GM06990 (cell line): ENCODE measurements at regions not wholly inside any gene's neighbourhood (a gene's known extent, or its start where the extent isn't known, plus 50 kb on each side); places are given as distances from the start of the nearest gene placed in this dataset.

Experiments
- DNase-seq: peaks from one replicate; pipeline ENCODE4 v3.0.0-alpha.2; 2011; ENCODE audit not compliant: insufficient read length; ENCODE audit errors: extremely low read depth
- H3K27me3 ChIP-seq: replicated peaks from 2 replicates; pipeline ENCODE4 v1.6.0; 2011; ENCODE audit warnings: low read length; ENCODE audit not compliant: control insufficient read depth, insufficient read depth
- H3K36me3 ChIP-seq: 2 replicates; pipeline ENCODE4 v1.5.1; 2011; ENCODE audit warnings: low read length; ENCODE audit not compliant: control insufficient read depth, insufficient read depth
- H3K4me3 ChIP-seq: replicated peaks from 2 replicates; pipeline ENCODE4 v1.5.1; 2011; ENCODE audit warnings: low read depth, mild to moderate bottlenecking, control low read depth, low read length
- TF ChIP-seq, protein P1 (sequence below): IDR thresholded peaks from 2 replicates; pipeline ENCODE4 v1.5.1; 2011; ENCODE audit warnings: low read length, control low read depth, mild to moderate bottlenecking, inconsistent platforms; ENCODE audit not compliant: insufficient read depth, poor library complexity, severe bottlenecking

DNA sequence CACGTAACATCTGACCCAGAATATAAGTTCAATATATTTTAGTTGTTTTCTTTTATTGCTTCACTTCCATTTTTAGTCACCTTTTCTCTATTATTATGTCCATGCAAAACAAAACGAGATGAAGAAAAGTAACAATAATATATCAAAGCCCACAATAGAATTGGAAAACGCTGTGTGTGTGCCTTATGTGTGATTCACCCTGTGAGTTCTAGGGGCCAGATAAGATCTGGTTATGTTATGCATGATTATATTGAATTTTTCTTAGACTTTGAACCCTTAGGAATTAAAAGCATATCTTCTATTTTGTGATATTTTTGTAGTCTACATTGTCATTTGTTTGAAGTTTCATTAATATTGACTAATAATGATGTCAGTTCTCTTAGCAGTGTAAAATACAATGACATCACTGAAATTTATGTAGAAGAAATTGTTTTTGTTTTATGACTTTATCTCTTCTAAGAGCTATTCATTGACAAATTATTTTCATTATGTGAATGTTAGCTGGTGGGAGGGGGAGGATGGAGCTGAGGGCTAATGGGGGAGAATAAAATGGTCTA lies 243.6 kb downstream of the TFAP2B start:
- TF ChIP-seq, protein P1, sequence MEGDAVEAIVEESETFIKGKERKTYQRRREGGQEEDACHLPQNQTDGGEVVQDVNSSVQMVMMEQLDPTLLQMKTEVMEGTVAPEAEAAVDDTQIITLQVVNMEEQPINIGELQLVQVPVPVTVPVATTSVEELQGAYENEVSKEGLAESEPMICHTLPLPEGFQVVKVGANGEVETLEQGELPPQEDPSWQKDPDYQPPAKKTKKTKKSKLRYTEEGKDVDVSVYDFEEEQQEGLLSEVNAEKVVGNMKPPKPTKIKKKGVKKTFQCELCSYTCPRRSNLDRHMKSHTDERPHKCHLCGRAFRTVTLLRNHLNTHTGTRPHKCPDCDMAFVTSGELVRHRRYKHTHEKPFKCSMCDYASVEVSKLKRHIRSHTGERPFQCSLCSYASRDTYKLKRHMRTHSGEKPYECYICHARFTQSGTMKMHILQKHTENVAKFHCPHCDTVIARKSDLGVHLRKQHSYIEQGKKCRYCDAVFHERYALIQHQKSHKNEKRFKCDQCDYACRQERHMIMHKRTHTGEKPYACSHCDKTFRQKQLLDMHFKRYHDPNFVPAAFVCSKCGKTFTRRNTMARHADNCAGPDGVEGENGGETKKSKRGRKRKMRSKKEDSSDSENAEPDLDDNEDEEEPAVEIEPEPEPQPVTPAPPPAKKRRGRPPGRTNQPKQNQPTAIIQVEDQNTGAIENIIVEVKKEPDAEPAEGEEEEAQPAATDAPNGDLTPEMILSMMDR = no peak
- Histone ChIP-seq H3K4me3 (no peak overlapping the region), H3K27me3 (no peaks in the 10 kb centered on the region), H3K36me3 (no peaks in the 10 kb centered on the region)
- no peak for DNase-seq

DNA sequence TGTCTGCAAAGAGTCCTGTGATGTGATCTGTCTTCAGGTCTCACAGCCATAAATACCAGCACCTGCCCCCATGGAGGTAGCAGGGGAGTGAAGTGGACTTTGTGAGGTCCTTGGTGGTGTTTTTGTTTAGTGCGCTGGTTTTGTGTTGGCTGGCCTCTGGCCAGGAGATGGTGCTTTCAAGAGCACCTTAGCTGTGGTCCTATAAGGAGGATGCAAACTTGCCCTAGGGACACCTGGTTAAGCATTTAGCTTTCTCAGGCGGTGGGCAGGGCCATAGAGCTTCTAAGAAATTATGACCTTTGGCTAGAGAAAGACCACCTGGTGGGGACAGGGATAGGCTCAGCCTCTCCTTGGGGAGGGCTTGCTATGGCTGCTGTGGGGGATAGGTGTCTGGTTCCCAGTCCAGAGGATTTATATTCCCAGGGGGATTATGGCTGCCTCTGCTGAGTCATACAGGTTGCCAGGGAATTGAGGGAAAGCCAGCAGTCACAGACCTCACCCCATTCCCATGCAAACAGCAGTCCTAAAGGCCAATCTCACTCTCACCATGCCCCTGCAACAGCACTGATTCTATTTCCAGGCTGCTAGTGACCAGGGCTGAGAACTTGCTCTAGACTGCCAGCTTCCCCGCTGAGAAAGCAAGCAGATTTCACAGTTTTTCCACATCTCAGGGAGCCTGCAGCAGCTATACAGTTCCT lies 259.3 kb downstream of the TFAP2B start:
- TF ChIP-seq, protein P1 = no peak
- H3K27me3 ChIP-seq = no peaks in the 10 kb centered on the region
- H3K36me3 ChIP-seq = no peaks in the 10 kb centered on the region
- DNase-seq = no peak
- H3K4me3 ChIP-seq = no peak overlapping the region

DNA sequence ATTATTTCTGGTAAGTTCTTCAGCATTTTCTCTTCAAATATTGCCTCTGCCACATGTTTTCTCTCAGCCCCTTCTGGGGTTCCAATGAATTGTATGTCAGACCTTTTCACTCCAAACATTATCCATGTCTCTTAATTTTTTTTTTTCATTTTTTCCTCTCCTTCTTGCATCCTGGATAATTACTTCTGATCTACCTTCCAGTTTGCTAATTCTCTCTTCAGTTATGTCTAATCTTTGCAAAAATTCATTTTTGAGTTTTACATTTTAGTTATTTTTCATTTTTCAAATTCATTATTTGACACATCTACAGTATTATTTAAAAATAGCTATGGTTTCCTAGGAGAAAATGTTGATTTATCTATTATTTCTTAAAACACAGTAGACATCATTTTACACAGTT lies 271.7 kb downstream of the TFAP2B start:
- no peaks in the 10 kb centered on the region for H3K36me3 ChIP-seq
- H3K27me3 ChIP-seq = no peaks in the 10 kb centered on the region
- TF ChIP-seq, protein P1 = no peak
- no peak for DNase-seq
- H3K4me3 ChIP-seq = no peak overlapping the region

DNA sequence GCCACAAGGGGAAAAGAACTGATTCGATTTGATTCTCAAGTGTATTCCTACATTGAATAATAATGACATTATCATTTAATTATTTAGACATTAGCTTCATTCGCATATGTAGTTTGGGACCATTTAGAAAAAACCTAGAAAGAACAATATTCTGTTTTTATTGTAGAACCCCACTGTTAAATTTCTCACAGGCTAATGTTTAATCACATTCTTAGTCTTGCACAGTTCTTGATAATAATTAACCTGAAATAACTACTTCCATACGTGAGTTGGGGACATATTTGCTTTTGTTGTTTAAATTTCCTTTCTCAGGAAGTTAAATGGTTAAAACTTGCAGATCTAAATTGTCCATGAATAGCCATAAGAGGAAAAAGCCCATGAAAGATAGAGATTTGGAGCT lies 275.2 kb downstream of the TFAP2B start:
- Histone ChIP-seq H3K4me3 (no peak overlapping the region), H3K36me3 (no peaks in the 10 kb centered on the region), H3K27me3 (no peaks in the 10 kb centered on the region)
- TF ChIP-seq, protein P1 = no peak
- no peak for DNase-seq

DNA sequence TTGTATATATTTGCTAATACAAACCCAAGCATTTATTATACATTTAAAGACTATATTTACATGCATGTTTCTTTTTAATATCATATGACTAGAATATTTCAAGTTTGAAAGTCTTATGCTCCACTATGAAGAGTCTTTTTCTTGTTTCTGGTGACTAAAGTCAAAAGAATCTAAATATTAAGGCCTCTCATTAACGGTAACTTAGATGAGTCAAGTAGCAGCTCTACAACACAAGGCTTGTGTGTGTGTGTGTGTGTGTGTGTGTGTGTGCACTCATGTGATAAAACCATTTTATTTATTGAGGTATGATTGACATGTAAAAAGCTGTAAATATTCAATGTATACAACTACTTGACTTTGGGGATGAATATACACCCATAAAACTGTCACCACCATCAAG lies 275.6 kb downstream of the TFAP2B start:
- no peak overlapping the region for H3K4me3 ChIP-seq
- H3K36me3 ChIP-seq = no peaks in the 10 kb centered on the region
- TF ChIP-seq, protein P1 = no peak
- DNase-seq = no peak
- no peaks in the 10 kb centered on the region for H3K27me3 ChIP-seq
